AG10803 (cell line): ENCODE measurements at regions not wholly inside any gene's neighbourhood (a gene's known extent, or its start where the extent isn't known, plus 50 kb on each side); places are given as distances from the start of the nearest gene placed in this dataset.

Experiments used
- DNase-seq: peaks from one replicate; pipeline ENCODE4 v3.0.0; 2010; ENCODE audit warnings: low read depth
- H3K4me3 ChIP-seq: 2 replicates; pipeline ENCODE4 v1.5.1; 2011; ENCODE audit warnings: mild to moderate bottlenecking, low read length, control low read depth
- CTCF ChIP-seq: conservative IDR thresholded peaks from 2 replicates; pipeline ENCODE4 v1.5.1; 2011; ENCODE audit warnings: mild to moderate bottlenecking, low read length, control low read depth, inconsistent platforms

GRCh38 chrX:9308426-9308825, 156.4 kb upstream of the TBL1X start:
- no peak for DNase-seq
- H3K4me3 ChIP-seq = no peak overlapping the region
- no peak for TF ChIP-seq CTCF

GRCh38 chrX:9310616-9311015, 154.2 kb upstream of the TBL1X start:
- peak; percentile 70 for DNase-seq
- no peak for TF ChIP-seq CTCF
- no peak overlapping the region for H3K4me3 ChIP-seq

- H3K4me3 ChIP-seq = no peak overlapping the region
- DNase-seq = peak; percentile 45
- TF ChIP-seq CTCF = no peak
These were observed 153.3 kb upstream of the TBL1X start for GRCh38 chrX:9311421-9312160.

- H3K4me3 ChIP-seq = no peak overlapping the region
- DNase-seq = no peak
- TF ChIP-seq CTCF = peak; percentile 42
These were observed 151.7 kb upstream of the TBL1X start for GRCh38 chrX:9312922-9313867.

- no peak overlapping the region for H3K4me3 ChIP-seq
- TF ChIP-seq CTCF = no peak
- DNase-seq = peak; percentile 51
These were observed 149.8 kb upstream of the TBL1X start for GRCh38 chrX:9315086-9315485.

GRCh38 chrX:9316096-9316495, 148.8 kb upstream of the TBL1X start:
- no peak overlapping the region for H3K4me3 ChIP-seq
- TF ChIP-seq CTCF = no peak
- no peak for DNase-seq
